LNCaP clone FGC (cell line): ENCODE measurements at regions not wholly inside any gene's neighbourhood (a gene's known extent, or its start where the extent isn't known, plus 50 kb on each side); places are given as distances from the start of the nearest gene placed in this dataset.

Experiments
- DNase-seq: peaks from one replicate; pipeline ENCODE4 v3.0.0-alpha.2; 2011; ENCODE audit warnings: low read depth
- H3K4me3 ChIP-seq: 2 replicates; pipeline ENCODE4 v1.5.1; 2011; ENCODE audit warnings: mild to moderate bottlenecking, low read depth, low read length, control low read depth
- CTCF ChIP-seq: IDR thresholded peaks from 2 replicates; pipeline ENCODE4 v1.5.1; 2012; ENCODE audit warnings: mild to moderate bottlenecking; ENCODE audit not compliant: control insufficient read depth, insufficient read depth; ENCODE audit errors: extremely low read depth

- DNase-seq, result no peak
- no peak for TF ChIP-seq CTCF
- H3K4me3 ChIP-seq, result no peak overlapping the region
Observed at GRCh38 chrX:122703762-122704161, 480.3 kb upstream of the GRIA3 start.

DNA sequence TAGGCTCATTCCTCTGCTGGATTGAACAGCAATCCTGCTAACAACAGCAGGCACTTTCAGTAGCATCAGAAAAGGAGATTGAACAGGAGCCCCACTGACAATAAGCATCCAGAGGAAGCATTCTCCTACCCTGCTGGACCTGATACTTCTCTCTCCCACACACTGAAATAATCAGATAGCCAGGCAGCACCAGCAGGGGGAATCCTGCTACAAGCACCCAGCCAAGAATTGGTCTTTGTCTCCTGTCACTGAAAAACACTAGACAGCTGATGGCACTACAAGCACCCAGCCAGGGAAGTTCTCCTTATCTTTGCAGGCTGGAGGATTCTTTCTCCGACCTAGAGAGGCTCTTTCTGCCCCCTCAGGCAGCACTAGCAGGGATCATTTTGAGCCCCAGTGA, 444.3 kb upstream of the GRIA3 start:
- no peak for DNase-seq
- H3K4me3 ChIP-seq, result no peak overlapping the region
- no peak for TF ChIP-seq CTCF

GRCh38 chrX:122770581-122770980, 413.5 kb upstream of the GRIA3 start:
- no peak overlapping the region for H3K4me3 ChIP-seq
- no peak for TF ChIP-seq CTCF
- no peak for DNase-seq

- H3K4me3 ChIP-seq, result no peak overlapping the region
- DNase-seq, result no peak
Observed at GRCh38 chrX:122771933-122772332, 412.1 kb upstream of the GRIA3 start.

DNA sequence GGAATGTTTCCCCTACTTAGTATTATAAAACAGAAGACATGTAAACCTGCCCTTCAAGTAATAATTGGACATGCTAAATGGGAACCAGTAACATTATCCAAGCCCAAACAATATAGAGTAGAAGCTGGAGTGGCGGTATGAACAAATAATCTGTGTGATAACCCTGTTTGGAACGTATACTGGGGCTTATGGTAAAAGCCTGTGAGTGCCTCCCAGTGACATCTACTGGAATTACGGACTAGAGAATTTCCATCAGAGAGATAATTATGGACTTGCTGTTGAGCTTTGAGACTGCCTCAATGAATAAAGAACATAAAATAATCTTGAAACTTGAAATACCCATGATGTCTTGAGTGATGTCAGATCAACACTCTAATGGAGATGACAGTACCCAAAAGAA, 406.3 kb upstream of the GRIA3 start:
- TF ChIP-seq CTCF, result 0 out of 2 replicates have a peak, but pooled peaks have one; percentile 19
- DNase-seq, result peak; percentile 11
- H3K4me3 ChIP-seq, result no peak overlapping the region

More at GRCh38 chrX:122771933-122772332, 412.1 kb upstream of the GRIA3 start:
- no peak for TF ChIP-seq CTCF

DNA sequence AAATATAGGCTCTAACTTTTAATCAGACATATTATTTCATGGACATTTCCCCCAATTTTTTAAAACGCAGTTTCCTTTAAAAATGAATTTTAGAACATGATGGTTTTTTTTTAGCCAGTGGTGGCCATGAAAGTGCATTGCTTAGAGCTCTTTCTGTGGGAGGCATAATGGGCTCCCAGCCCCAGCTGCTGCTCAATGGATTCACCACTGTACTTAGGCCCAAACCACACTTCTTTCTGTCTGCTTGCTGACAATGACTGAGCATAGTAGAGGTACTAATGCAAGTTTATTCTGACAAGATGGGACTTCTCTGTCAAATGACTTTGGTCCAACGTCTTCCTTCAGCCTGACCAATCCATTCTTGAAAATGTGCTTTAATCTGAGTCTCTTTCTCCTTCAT, 400.2 kb upstream of the GRIA3 start:
- no peak for DNase-seq
- TF ChIP-seq CTCF, result no peak

GRCh38 chrX:122787231-122787630, 396.8 kb upstream of the GRIA3 start:
- no peak for TF ChIP-seq CTCF
- no peak overlapping the region for H3K4me3 ChIP-seq
- DNase-seq, result no peak

More for the DNA sequence above, 400.2 kb upstream of the GRIA3 start:
- H3K4me3 ChIP-seq, result no peak overlapping the region
